ENCODE measurements at regions not wholly inside any gene's neighbourhood (a gene's known extent, or its start where the extent isn't known, plus 50 kb on each side); places are given as distances from the start of the nearest gene placed in this dataset.
"Not testable (repeated sequence)": the region's sequence is repeated elsewhere in the genome, so short reads cannot be mapped to it uniquely, and the experiment has no call there.

DNA sequence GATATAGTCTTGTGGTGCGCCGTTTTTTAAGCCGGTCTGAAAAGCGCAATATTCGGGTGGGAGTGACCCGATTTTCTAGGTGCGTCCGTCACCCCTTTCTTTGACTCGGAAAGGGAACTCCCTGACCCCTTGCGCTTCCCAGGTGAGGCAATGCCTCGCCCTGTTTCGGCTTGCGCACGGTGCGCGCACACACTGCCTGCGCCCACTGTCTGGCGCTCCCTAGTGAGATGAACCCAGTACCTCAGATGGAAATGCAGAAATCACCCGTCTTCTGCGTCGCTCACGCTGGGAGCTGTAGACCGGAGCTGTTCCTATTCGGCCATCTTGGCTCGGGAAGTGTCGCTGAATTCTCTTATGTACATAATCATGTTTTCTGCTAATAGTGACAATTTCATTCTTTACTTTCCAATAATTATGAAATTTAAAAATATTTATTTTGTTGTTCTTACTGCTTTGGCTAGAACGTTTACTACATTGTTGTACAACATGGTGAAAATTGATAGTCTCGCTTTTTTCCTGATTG lies 61.2 kb upstream of the MINDY3 start:
- DNase-seq; H3K4me3 Mint-ChIP-seq; ATAC-seq; POLR2A ChIA-PET; H3K9me3 Mint-ChIP-seq (ENCODE audit: low read depth); H3K36me3 Mint-ChIP-seq (ENCODE audit: low read depth); CTCF ChIA-PET; H3K27me3 Mint-ChIP-seq; H3K4me1 Mint-ChIP-seq; H3K27ac Mint-ChIP-seq; intact Hi-C loops (cut with DNase I, micrococcal nuclease): not testable (repeated sequence)

DNA sequence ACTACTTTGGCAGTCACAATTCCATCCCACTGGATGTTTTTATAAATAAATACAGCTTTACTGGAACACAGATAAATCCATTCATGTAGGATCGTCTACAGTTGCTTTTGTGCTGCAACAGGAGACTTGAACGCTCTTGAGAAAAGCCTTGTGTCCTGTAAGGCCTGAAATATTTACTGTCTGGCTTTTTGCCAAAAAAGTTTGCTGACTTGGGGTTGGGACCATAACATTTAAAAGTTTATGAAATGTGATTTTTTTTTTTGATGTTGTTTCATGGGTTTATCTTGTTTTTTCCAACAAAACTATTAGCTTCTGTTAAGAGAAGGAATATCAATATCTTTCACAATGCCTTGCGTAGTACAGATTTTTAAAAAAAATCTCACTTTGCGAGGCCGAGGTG lies 71.1 kb upstream of the MINDY3 start:
- ChIA-PET CTCF (no interaction called here), POLR2A (no interaction called here)
- H3K4me1 Mint-ChIP-seq, result no peaks in the 10 kb centered on the region
- intact Hi-C loops (cut with DNase I, micrococcal nuclease), result no loop called here
- no peak overlapping the region for H3K27ac Mint-ChIP-seq
- DNase-seq (no peak), ATAC-seq (no peak)
- no peak overlapping the region for H3K4me3 Mint-ChIP-seq
- peaks cover 4% of the 10 kb centered on the region for H3K36me3 Mint-ChIP-seq (ENCODE audit: low read depth)
- H3K9me3 Mint-ChIP-seq (ENCODE audit: low read depth), result peaks cover 4% of the 10 kb centered on the region
- H3K27me3 Mint-ChIP-seq, result peaks cover 26% of the 10 kb centered on the region

DNA sequence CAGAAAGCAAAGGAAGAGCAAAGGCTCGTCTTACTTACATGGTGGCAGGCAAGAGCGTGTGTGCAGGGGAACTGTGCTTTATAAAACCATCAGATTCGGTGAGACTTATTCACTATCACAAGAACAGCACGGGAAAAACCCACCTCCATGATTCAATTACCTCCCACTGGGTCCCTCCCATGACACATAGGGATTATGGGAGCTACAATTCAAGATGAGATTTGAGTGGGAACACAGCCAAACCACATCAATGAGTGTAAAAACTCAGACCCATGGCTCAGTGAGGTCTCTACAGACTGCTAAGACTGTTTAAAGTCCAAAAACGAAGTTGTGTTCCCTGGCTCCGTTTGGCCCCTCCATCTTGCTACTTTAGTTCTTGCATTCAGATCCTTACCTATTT lies 79.2 kb upstream of the MINDY3 start:
- peaks cover 14% of the 10 kb centered on the region for H3K27me3 Mint-ChIP-seq
- DNase-seq; intact Hi-C loops (cut with DNase I, micrococcal nuclease); H3K4me1 Mint-ChIP-seq; H3K27ac Mint-ChIP-seq; ATAC-seq; H3K4me3 Mint-ChIP-seq; H3K36me3 Mint-ChIP-seq (ENCODE audit: low read depth); H3K9me3 Mint-ChIP-seq (ENCODE audit: low read depth); POLR2A ChIA-PET: not testable (repeated sequence)
- CTCF ChIA-PET, result interaction anchor here (0.6 to 0.7 kb wide), 2 partner anchors 37 to 209 kb away, joined by 3 to 4 read pairs; no protein-coding TSS in a partner anchor

DNA sequence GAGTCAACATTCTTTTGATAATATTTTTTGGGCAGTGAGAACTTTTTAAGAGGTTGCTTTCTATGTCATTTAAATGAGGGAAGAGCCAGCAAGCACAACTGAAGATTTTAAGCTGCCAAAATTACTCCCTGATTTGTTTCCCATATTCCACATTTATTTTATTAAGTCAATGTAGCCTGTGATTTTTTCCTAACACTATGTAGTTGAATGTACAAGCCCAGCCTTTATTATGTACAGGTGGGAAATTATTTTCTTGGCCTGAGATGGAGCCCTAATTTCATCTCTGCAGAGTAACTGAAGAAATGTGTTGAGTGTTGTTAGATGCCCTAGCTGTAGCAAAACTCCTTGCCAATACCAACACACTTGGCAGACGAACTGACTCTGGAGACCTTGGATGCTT lies 83.1 kb upstream of the MINDY3 start:
- ATAC-seq (no peak), DNase-seq (no peak)
- CTCF ChIA-PET, result interaction anchor here (1.8 kb wide), 1 partner anchor 41 kb away, joined by 4 read pairs; no protein-coding TSS in a partner anchor
- no peak overlapping the region for H3K27ac Mint-ChIP-seq
- no peaks in the 10 kb centered on the region for H3K4me1 Mint-ChIP-seq
- H3K36me3 Mint-ChIP-seq (ENCODE audit: low read depth), result no peaks in the 10 kb centered on the region
- POLR2A ChIA-PET, result no interaction called here
- no peak overlapping the region for H3K4me3 Mint-ChIP-seq
- intact Hi-C loops (cut with DNase I, micrococcal nuclease), result no loop called here
- H3K9me3 Mint-ChIP-seq (ENCODE audit: low read depth), result peaks cover 3% of the 10 kb centered on the region
- H3K27me3 Mint-ChIP-seq, result peaks cover 9% of the 10 kb centered on the region

DNA sequence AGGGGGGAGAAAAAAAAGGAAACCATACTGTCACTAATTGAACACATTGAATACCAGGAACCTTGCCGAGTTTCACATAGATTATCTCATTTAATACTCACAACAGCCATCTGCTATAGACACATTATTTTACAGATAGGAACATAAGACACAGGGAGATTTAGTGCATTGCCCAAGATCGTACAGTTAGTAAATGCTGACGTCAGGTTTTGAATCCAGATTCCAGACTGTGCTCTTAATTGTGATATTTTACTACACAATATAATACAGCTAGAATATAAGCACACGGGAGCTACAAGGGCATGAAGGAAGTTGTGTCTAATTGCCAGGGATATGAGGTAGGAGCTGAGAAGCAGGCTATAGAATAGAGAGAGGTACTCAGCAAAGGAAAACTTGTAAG lies 93.9 kb upstream of the MINDY3 start:
- ATAC-seq (no peak), DNase-seq (no peak)
- intact Hi-C loops (cut with DNase I, micrococcal nuclease), result no loop called here
- no peaks in the 10 kb centered on the region for H3K4me1 Mint-ChIP-seq
- no peak overlapping the region for H3K4me3 Mint-ChIP-seq
- H3K27me3 Mint-ChIP-seq, result peaks cover 2% of the 10 kb centered on the region
- H3K9me3 Mint-ChIP-seq (ENCODE audit: low read depth), result no peaks in the 10 kb centered on the region
- H3K27ac Mint-ChIP-seq, result no peak overlapping the region
- ChIA-PET POLR2A (no interaction called here), CTCF (no interaction called here)
- H3K36me3 Mint-ChIP-seq (ENCODE audit: low read depth), result no peaks in the 10 kb centered on the region

DNA sequence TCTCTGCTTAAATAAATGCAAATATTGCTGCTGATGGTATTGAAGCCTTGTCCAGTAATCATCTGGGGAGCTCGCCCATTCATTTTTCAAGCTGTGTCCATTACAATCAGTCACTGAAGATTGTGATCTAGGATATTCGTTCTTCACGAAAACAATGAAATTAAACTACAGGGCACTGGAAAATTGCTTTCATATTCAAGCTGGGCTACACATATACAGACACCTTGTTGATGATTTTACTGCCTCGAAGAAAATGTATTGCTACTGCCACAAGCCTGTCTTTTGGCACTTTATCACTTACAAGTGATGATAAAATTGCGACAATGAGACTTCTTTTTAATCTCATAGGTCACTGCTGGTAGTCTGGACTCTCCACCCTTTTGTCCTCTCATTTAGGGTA lies 100.0 kb upstream of the MINDY3 start:
- Mint-ChIP-seq H3K4me1 (no peaks in the 10 kb centered on the region), H3K4me3 (no peak overlapping the region), H3K27ac (no peak overlapping the region), H3K36me3 (ENCODE audit: low read depth) (no peaks in the 10 kb centered on the region), H3K27me3 (peaks cover 8% of the 10 kb centered on the region), H3K9me3 (ENCODE audit: low read depth) (no peaks in the 10 kb centered on the region)
- POLR2A ChIA-PET, result no interaction called here
- DNase-seq (no peak), ATAC-seq (no peak)
- CTCF ChIA-PET, result no interaction called here
- intact Hi-C loops (cut with DNase I, micrococcal nuclease), result no loop called here

DNA sequence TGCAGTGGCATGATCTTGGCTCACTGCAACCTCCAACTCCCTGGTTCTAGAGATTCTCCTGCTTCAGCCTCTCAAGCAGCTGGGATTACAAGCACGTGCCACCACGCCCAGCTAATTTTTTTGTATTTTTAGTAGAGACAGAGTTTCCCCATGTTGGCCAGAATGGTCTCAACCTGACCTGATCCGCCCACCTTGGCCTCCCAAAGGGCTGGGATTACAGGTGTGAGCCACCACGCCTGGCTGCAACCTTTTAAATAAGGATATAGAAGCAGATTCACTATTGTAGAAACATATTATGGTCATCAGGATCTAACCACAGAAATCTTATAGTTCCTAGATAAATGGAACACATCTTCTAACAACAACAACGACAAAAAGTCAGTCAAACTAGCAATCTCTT lies 112.4 kb upstream of the MINDY3 start:
- CTCF ChIA-PET; H3K4me3 Mint-ChIP-seq; H3K36me3 Mint-ChIP-seq (ENCODE audit: low read depth); ATAC-seq; DNase-seq; H3K4me1 Mint-ChIP-seq; H3K9me3 Mint-ChIP-seq (ENCODE audit: low read depth); H3K27me3 Mint-ChIP-seq; H3K27ac Mint-ChIP-seq; POLR2A ChIA-PET; intact Hi-C loops (cut with DNase I, micrococcal nuclease): not testable (repeated sequence)

DNA sequence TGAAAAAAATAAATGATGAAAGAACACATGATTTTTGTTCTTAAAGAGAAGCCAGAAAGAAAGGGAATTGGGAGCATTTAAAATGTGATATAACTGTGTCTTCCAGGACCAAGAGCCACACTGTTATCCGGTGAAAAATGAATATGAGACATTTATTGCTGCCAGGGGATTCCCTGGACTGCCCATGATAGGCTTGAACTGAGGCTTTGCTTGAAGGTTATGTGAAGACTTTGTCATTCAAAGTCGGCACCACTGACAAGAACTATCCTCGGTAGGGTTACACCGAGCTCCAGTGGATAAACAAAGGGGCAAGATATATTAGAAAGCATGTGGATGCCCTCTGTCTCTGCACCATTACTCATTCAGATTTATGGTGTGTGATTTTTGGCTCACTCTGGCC lies 125.4 kb upstream of the MINDY3 start:
- CTCF ChIA-PET, result no interaction called here
- Mint-ChIP-seq H3K27ac (no peak overlapping the region), H3K9me3 (ENCODE audit: low read depth) (peaks cover 3% of the 10 kb centered on the region), H3K4me1 (no peaks in the 10 kb centered on the region), H3K36me3 (ENCODE audit: low read depth) (no peaks in the 10 kb centered on the region), H3K4me3 (no peak overlapping the region), H3K27me3 (no peaks in the 10 kb centered on the region)
- DNase-seq (no peak), ATAC-seq (no peak)
- POLR2A ChIA-PET, result no interaction called here
- intact Hi-C loops (cut with DNase I, micrococcal nuclease), result no loop called here

DNA sequence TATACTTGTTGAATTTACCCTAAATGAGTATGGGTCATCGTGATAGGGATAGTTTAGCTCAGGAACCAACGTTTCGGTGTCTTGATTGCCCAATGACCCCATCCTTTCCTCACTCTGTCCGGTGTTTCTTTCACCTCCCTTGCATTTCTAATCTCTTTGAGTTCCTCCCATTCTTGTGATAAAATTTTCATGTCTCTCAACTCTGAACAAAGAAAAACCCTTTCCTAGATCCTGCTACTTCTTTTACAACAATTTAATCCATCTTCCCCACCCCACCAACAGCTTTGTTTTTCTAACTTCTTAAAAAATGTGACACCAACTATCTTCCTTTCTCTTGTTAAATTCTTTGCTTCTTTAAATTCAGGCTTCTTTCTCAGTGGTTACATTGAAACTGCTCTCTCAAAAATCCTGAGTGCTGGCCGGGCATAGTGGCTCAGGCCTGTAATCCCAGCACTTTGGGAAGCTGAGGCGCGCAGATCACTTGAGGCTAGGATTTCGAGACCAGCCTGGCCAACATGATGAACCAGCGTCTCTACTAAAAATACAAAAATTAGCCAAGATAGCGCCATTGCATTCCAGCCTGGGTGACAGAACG lies 130.3 kb upstream of the MINDY3 start:
- H3K4me3 Mint-ChIP-seq, result no peak overlapping the region
- DNase-seq (no peak), ATAC-seq (no peak)
- H3K9me3 Mint-ChIP-seq (ENCODE audit: low read depth), result peaks cover 3% of the 10 kb centered on the region
- ChIA-PET POLR2A (no interaction called here), CTCF (no interaction called here)
- no peaks in the 10 kb centered on the region for H3K4me1 Mint-ChIP-seq
- H3K27ac Mint-ChIP-seq, result no peak overlapping the region
- no peaks in the 10 kb centered on the region for H3K36me3 Mint-ChIP-seq (ENCODE audit: low read depth)
- intact Hi-C loops (cut with DNase I, micrococcal nuclease), result no loop called here
- H3K27me3 Mint-ChIP-seq, result no peaks in the 10 kb centered on the region

DNA sequence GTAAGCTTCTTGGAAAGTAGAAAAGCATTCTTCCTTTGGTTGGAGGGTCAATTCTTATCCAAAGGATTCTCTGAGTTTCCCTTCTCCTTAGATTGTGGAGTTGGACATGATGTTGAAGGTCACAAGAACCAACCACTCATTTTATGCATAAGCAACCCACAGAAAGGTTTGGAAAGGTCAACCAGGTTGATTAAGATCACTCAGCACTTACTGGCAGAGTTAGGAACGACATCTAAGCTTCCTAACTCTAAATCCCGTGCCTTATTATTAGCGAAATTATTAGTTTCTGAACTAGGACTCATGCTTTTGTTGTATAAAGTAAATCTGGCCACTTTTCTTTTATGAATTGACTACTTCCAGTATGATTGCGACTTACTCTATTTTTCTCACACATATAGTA lies 137.0 kb upstream of the MINDY3 start:
- Mint-ChIP-seq H3K4me1 (no peaks in the 10 kb centered on the region), H3K4me3 (no peak overlapping the region), H3K36me3 (ENCODE audit: low read depth) (no peaks in the 10 kb centered on the region), H3K27me3 (peaks cover 2% of the 10 kb centered on the region), H3K9me3 (ENCODE audit: low read depth) (no peaks in the 10 kb centered on the region), H3K27ac (no peak overlapping the region)
- ChIA-PET POLR2A (no interaction called here), CTCF (no interaction called here)
- ATAC-seq (no peak), DNase-seq (no peak)
- intact Hi-C loops (cut with DNase I, micrococcal nuclease), result no loop called here

DNA sequence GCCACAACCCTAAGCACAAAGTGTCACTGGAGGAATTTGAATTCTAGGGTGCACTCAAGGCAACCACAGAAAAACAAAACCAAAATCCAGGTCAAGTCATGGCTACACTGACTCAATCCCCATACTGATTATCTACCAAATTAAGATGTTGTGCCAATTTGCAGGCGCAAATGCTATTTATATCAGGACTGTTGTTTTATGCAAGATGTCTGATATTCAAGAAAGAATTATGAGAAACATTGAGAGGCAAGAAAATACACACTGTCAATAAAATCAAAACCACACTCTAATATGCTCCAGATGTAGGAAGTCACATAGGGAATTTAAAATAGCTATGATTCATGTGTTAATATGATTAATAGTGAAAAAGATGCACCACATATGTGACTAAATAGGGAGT lies 141.3 kb upstream of the MINDY3 start:
- no peaks in the 10 kb centered on the region for H3K4me1 Mint-ChIP-seq
- ChIA-PET CTCF (no interaction called here), POLR2A (no interaction called here)
- no peaks in the 10 kb centered on the region for H3K36me3 Mint-ChIP-seq (ENCODE audit: low read depth)
- DNase-seq (no peak), ATAC-seq (no peak)
- no peak overlapping the region for H3K27ac Mint-ChIP-seq
- intact Hi-C loops (cut with DNase I, micrococcal nuclease), result no loop called here
- peaks cover 5% of the 10 kb centered on the region for H3K9me3 Mint-ChIP-seq (ENCODE audit: low read depth)
- H3K27me3 Mint-ChIP-seq, result peaks cover 5% of the 10 kb centered on the region
- H3K4me3 Mint-ChIP-seq, result no peak overlapping the region

DNA sequence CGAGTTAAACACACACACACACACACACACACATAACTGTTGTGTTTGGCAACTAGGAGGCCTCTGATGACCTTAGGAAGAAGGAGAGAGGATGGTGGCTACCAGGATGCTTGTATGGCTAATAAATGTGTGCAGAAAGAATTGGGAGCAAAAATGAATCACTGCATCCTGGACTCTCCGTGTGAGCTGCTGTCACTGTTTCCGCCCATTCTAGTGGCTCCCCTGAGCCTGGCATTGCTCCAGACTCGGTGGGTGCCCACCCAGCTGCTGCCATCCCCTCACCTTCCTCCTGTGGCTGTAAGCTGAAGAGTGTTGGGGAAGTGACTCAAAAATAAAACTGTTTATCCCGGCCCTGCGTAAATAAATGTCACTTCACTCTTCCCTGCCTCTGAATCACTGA lies 149.5 kb upstream of the MINDY3 start:
- H3K4me3 Mint-ChIP-seq, result no peak overlapping the region
- DNase-seq (no peak), ATAC-seq (no peak)
- H3K36me3 Mint-ChIP-seq (ENCODE audit: low read depth), result no peaks in the 10 kb centered on the region
- peaks cover 3% of the 10 kb centered on the region for H3K27me3 Mint-ChIP-seq
- intact Hi-C loops (cut with DNase I, micrococcal nuclease), result no loop called here
- H3K27ac Mint-ChIP-seq, result no peak overlapping the region
- H3K4me1 Mint-ChIP-seq, result no peaks in the 10 kb centered on the region
- POLR2A ChIA-PET, result no interaction called here
- CTCF ChIA-PET, result no interaction called here
- peaks cover 6% of the 10 kb centered on the region for H3K9me3 Mint-ChIP-seq (ENCODE audit: low read depth)

DNA sequence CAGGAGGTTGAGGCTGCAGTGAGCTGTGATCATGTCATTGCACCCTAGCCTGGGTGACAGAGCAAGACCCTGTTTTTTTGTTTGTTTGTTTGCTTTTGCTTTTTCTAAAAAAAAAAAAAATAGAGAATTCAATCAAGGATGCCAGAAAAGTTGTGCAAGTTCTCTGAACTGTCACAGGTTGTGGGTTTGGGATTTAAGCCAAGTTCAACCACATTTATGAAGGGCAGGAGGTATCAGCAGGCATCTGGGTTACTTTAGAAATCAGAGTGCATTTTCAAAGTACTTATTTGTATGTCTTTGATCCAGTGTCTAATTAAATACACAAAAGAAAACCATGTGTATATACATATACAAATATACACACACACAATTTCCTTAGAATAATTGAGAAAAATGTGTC lies 151.2 kb upstream of the MINDY3 start:
- POLR2A ChIA-PET, result interaction anchor here (0.6 kb wide), 1 partner anchor 347 kb away, joined by 4 read pairs; no protein-coding TSS in a partner anchor
- intact Hi-C loops (cut with DNase I, micrococcal nuclease), result no loop called here
- ATAC-seq (no peak), DNase-seq (no peak)
- CTCF ChIA-PET, result no interaction called here
- H3K27ac Mint-ChIP-seq, result no peak overlapping the region
- H3K4me3 Mint-ChIP-seq, result no peak overlapping the region
- peaks cover 6% of the 10 kb centered on the region for H3K9me3 Mint-ChIP-seq (ENCODE audit: low read depth)
- no peaks in the 10 kb centered on the region for H3K4me1 Mint-ChIP-seq
- no peaks in the 10 kb centered on the region for H3K36me3 Mint-ChIP-seq (ENCODE audit: low read depth)
- H3K27me3 Mint-ChIP-seq, result peaks cover 3% of the 10 kb centered on the region
